ENCODE measurements at regions not wholly inside any gene's neighbourhood (a gene's known extent, or its start where the extent isn't known, plus 50 kb on each side); places are given as distances from the start of the nearest gene placed in this dataset.
A peak's percentile ranks its signal among the peaks of the same experiment; 100 is the strongest.

DNA sequence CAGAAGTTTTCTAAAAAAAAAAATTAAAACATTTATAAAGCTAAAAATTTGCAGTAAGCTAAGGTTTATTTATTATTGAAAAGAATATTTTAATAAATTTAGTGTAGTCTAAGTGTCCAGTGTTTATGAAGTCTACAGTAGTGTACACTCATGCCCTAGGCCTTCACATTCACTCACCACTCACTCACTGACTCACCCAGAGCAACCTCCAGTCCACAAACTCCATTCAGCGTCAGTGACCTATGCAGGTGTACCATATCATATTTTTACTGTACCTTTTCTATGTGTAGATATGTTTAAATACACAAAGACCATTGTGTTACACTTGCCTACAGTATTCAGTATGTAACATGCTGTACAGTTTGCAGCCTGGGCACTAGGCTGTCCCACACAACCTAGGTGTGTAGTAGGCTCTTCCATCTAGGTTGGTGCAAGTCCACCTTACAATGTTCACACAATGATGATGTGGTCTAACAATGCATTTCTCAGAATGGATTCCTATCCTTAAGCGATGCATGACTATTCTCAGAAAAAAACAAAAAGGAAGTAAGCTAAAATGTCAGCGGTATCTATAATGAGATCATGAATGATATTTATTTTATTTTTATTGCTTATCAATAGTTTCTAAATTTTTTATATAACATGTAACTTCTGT lies 336.7 kb downstream of the AGTPBP1 start:
- no peak overlapping the region for H3K4me3 ChIP-seq (ENCODE audit: control insufficient read depth, low read depth, low read length)
- no peak for DNase-seq (ENCODE audit: low read depth)
- TF ChIP-seq, protein P1, sequence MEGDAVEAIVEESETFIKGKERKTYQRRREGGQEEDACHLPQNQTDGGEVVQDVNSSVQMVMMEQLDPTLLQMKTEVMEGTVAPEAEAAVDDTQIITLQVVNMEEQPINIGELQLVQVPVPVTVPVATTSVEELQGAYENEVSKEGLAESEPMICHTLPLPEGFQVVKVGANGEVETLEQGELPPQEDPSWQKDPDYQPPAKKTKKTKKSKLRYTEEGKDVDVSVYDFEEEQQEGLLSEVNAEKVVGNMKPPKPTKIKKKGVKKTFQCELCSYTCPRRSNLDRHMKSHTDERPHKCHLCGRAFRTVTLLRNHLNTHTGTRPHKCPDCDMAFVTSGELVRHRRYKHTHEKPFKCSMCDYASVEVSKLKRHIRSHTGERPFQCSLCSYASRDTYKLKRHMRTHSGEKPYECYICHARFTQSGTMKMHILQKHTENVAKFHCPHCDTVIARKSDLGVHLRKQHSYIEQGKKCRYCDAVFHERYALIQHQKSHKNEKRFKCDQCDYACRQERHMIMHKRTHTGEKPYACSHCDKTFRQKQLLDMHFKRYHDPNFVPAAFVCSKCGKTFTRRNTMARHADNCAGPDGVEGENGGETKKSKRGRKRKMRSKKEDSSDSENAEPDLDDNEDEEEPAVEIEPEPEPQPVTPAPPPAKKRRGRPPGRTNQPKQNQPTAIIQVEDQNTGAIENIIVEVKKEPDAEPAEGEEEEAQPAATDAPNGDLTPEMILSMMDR (IDR thresholded peaks at IDR 0.05; ENCODE audit: control insufficient read depth, insufficient read depth, low read depth, low read length, missing control alignments): no peak

DNA sequence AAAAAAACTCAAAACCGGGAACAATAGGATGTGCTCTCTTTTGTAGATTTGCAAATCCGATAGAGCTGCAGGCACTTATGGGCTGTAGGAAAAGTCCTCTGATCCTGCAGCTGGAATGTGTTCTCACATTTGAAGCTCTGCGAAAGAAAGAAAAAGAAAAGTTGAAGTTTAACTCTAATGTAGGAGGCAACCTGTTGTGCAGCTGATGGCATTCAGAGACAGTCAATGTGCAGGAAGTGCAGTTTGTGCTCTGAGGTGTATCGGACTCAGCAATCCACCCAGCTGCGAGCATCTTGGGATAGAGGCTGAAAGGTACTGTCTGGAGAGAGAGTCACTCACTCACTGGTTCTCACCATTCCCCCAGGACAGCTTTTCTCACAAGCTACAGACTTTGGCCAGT lies 339.2 kb downstream of the AGTPBP1 start:
- no peak overlapping the region for H3K4me3 ChIP-seq (ENCODE audit: control insufficient read depth, low read depth, low read length)
- DNase-seq (ENCODE audit: low read depth): no peak
- TF ChIP-seq, protein P1 (IDR thresholded peaks at IDR 0.05; ENCODE audit: control insufficient read depth, insufficient read depth, low read depth, low read length, missing control alignments): no peak

DNA sequence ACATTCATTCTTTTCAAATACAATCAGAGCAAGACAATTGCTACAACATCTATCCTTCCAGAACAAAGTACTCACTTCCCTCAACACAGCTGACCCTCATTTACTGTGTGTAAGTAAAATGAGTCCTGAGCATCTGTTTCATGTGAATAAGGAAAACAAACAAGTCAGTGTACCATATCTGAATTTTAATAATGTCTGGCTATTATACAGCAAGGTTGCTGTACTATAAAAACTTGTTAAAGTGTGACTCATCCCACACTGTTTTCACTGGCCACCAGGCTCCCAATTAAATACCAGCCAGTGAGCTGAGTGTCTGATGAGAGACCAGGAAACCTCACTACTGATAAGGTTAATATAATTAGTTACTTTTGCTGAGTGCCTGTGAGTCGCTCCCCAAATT lies 339.8 kb downstream of the AGTPBP1 start:
- no peak overlapping the region for H3K4me3 ChIP-seq (ENCODE audit: control insufficient read depth, low read depth, low read length)
- DNase-seq (ENCODE audit: low read depth): peak; percentile 35
- TF ChIP-seq, protein P1 (IDR thresholded peaks at IDR 0.05; ENCODE audit: control insufficient read depth, insufficient read depth, low read depth, low read length, missing control alignments): no peak

DNA sequence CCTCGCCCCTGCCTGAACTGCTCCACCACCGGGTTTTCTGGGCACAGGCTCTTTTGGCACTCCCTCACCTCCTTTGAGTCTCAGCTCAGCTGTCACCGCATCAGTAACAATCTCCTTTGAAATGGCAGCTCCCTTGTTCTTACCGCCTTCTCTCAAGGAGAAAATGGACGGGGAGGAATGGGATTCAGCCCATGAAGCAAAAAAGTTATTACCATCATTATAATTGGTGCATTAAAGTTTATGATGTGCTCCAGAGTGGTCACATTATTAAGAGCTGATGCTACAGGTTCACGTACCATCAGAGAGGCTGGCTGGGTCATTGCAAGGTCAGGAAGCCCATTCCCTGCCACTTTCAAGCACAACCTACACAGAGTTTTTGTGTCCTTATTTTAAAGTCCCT lies 344.7 kb downstream of the AGTPBP1 start:
- H3K4me3 ChIP-seq (ENCODE audit: control insufficient read depth, low read depth, low read length): no peak overlapping the region
- TF ChIP-seq, protein P1 (IDR thresholded peaks at IDR 0.05; ENCODE audit: control insufficient read depth, insufficient read depth, low read depth, low read length, missing control alignments): no peak
- DNase-seq (ENCODE audit: low read depth): no peak

DNA sequence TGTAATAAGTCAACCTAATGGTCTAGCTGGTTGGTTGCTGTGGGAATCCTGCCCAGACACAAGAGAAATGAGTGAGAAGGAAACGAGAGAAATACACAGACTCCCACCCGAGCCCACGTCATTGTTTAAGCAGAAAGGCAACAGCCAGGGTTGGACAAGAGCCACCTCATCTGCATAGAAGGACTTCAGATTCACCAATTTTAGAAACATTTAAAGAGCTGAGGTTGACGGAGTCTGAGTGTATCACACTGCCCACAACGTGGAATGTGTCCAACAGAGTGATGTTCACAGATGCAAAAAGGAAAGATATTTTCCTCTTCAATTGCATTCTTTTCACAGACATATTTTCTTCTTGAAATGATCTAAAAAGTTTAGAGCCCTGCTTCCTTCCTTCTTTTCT lies 349.5 kb downstream of the AGTPBP1 start:
- H3K4me3 ChIP-seq (ENCODE audit: control insufficient read depth, low read depth, low read length): no peak overlapping the region
- no peak for DNase-seq (ENCODE audit: low read depth)
- TF ChIP-seq, protein P1 (IDR thresholded peaks at IDR 0.05; ENCODE audit: control insufficient read depth, insufficient read depth, low read depth, low read length, missing control alignments): no peak

DNA sequence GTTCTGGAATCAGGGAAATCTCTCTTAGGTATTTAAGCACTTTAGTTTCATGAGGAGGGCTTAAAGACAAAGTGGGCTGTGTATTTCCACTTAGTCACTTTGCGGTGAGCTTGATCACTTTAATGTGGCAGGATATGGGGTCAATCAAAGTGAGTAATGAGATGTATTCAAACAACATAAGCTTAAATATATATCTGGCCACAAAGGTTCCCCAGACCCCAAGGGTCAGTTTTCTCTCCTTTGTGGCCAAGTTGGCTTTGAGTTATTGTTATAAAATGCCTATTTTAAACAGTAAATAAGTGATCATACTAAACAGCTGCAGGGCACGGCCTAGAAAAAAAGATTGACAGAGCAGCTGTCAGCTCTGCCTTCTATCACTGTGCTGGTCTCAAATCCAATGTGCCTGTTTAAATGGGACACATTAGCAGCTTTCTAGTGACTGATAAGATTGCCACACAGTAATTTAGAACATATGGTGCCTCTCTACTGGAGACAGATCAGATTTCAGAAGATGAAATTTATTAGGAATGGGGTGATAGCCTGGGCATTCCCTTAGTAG lies 363.9 kb downstream of the AGTPBP1 start:
- DNase-seq (ENCODE audit: low read depth): no peak
- no peak overlapping the region for H3K4me3 ChIP-seq (ENCODE audit: control insufficient read depth, low read depth, low read length)
- TF ChIP-seq, protein P1 (IDR thresholded peaks at IDR 0.05; ENCODE audit: control insufficient read depth, insufficient read depth, low read depth, low read length, missing control alignments): no peak

Measured in AG09309 (cell line).